CD14-positive monocyte (primary cell): ENCODE measurements at regions not wholly inside any gene's neighbourhood (a gene's known extent, or its start where the extent isn't known, plus 50 kb on each side); places are given as distances from the start of the nearest gene placed in this dataset.

Source experiments
- DNase-seq, 3 donors: peaks; one replicate each; pipeline ENCODE4 v3.0.0-alpha.2; 2011 to 2022
- H2AFZ ChIP-seq: 2 replicates; pipeline ENCODE4 v1.6.0; 2012; ENCODE audit warnings: mild to moderate bottlenecking, low read depth, low read length, inconsistent platforms; ENCODE audit not compliant: insufficient read depth, poor library complexity, severe bottlenecking
- H3K27ac ChIP-seq, 2 donors: 1 replicate in 1 of 2; 2 replicates in 1 of 2; pipeline ENCODE4 v1.5.1; 2012 to 2013; ENCODE audit warnings: low read length in 2 of 2, control low read depth in 1 of 2, inconsistent platforms in 1 of 2, low read depth in 1 of 2, mild to moderate bottlenecking in 1 of 2
- H3K27me3 ChIP-seq, 2 donors: one replicate each; pipeline versions ENCODE4 v1.6.0 to v1.6.1; 2011 to 2013; ENCODE audit warnings: low read length in 2 of 2; ENCODE audit not compliant: control insufficient read depth in 2 of 2, insufficient read depth in 2 of 2
- H3K36me3 ChIP-seq, 2 donors: replicated peaks in 1 of 2; 1 replicate in 1 of 2; 2 replicates in 1 of 2; pipeline versions ENCODE4 v1.5.1 to v1.6.1; 2012 to 2013; ENCODE audit warnings: low read length in 2 of 2, control low read depth in 1 of 2, inconsistent platforms in 1 of 2, mild to moderate bottlenecking in 1 of 2; ENCODE audit not compliant: insufficient read depth in 2 of 2, control insufficient read depth in 1 of 2
- H3K4me1 ChIP-seq, 2 donors: 1 replicate in 1 of 2; 2 replicates in 1 of 2; pipeline versions ENCODE4 v1.5.1 to v1.6.1; 2012 to 2013; ENCODE audit warnings: low read length in 2 of 2, control low read depth in 1 of 2, inconsistent platforms in 1 of 2, mild to moderate bottlenecking in 1 of 2, moderate library complexity in 1 of 2; ENCODE audit not compliant: insufficient read depth in 2 of 2, control insufficient read depth in 1 of 2
- H3K4me2 ChIP-seq: replicated peaks from 2 replicates; pipeline ENCODE3; 2012; ENCODE audit warnings: low read length, moderate library complexity, mild to moderate bottlenecking; ENCODE audit not compliant: poor library complexity, severe bottlenecking; ENCODE audit errors: extremely low read depth
- H3K4me3 ChIP-seq, 3 experiments: fragments of 200-600 bp in 1 of 3; sonication (generic) in 1 of 3; replicated peaks in 1 of 3; 1 replicate in 2 of 3; 2 replicates in 1 of 3; pipeline ENCODE4 v1.5.1; 2011 to 2013; ENCODE audit warnings: low read length in 3 of 3, mild to moderate bottlenecking in 3 of 3, control low read depth in 2 of 3, low read depth in 2 of 3, inconsistent platforms in 1 of 3, moderate library complexity in 1 of 3
- H3K79me2 ChIP-seq: 2 replicates; pipeline ENCODE4 v1.6.0; 2012; ENCODE audit warnings: mild to moderate bottlenecking, control low read depth, inconsistent platforms, low read length, moderate library complexity; ENCODE audit not compliant: insufficient read depth
- H3K9ac ChIP-seq: 2 replicates; pipeline ENCODE4 v1.6.0; 2017; ENCODE audit warnings: low read length, mild to moderate bottlenecking; ENCODE audit not compliant: insufficient read depth, poor library complexity, severe bottlenecking
- H3K9me3 ChIP-seq, 2 donors: replicated peaks in 1 of 2; 1 replicate in 1 of 2; 2 replicates in 1 of 2; pipeline versions ENCODE4 v1.5.1 to v1.6.1; 2012 to 2013; ENCODE audit warnings: low read length in 2 of 2, control low read depth in 1 of 2; ENCODE audit not compliant: control insufficient read depth in 1 of 2, insufficient read depth in 1 of 2
- H4K20me1 ChIP-seq: 2 replicates; pipeline ENCODE4 v1.6.0; 2012; ENCODE audit warnings: mild to moderate bottlenecking, low read length, control low read depth, moderate library complexity; ENCODE audit not compliant: insufficient read depth
- H3K27ac Mint-ChIP-seq, 7 donors: one replicate each; pipeline ENCODE4 v1.8.0; 2020; ENCODE audit warnings: mild to moderate bottlenecking in 7 of 7, mixed read lengths in 7 of 7, moderate library complexity in 6 of 7, inconsistent platforms in 2 of 7
- H3K27me3 Mint-ChIP-seq, 3 donors: one replicate each; pipeline ENCODE4 v1.8.0; 2021 to 2022; ENCODE audit warnings: low read depth in 3 of 3, mild to moderate bottlenecking in 3 of 3, mixed read lengths in 3 of 3, moderate library complexity in 3 of 3, inconsistent platforms in 1 of 3
- H3K36me3 Mint-ChIP-seq, 2 donors: one replicate each; pipeline ENCODE4 v1.8.0; 2020; ENCODE audit warnings: mixed read lengths in 2 of 2, inconsistent platforms in 1 of 2, mild to moderate bottlenecking in 1 of 2
- H3K4me1 Mint-ChIP-seq: one replicate; pipeline ENCODE4 v1.8.0; 2020; ENCODE audit warnings: mild to moderate bottlenecking, mixed read lengths
- H3K4me3 Mint-ChIP-seq, 2 donors: one replicate each; pipeline ENCODE4 v1.8.0; 2020; ENCODE audit warnings: mild to moderate bottlenecking in 2 of 2, mixed read lengths in 2 of 2, moderate library complexity in 1 of 2
- H3K9me3 Mint-ChIP-seq, 7 donors: one replicate each; pipeline ENCODE4 v1.8.0; 2020 to 2022; ENCODE audit warnings: mixed read lengths in 7 of 7, mild to moderate bottlenecking in 6 of 7, moderate library complexity in 6 of 7, inconsistent platforms in 2 of 7
- WGBS: methylation state at CpG from one replicate; pipeline ENCODE4 v1.1.5; 2013; ENCODE audit warnings: missing lambda C conversion rate; ENCODE audit not compliant: insufficient coverage; 5-methylcytosine and 5-hydroxymethylcytosine counted together
- intact Hi-C, 2 donors: fragments of 100-400 bp; cut with micrococcal nuclease; formaldehyde crosslinking; loops; one replicate each; pipeline versions ENCODE4 v1.15.0 to v1.15.1; 2023
- TF ChIP-seq, protein P1 (sequence below): fragments of 200-600 bp; IDR thresholded peaks from one replicate; pipeline ENCODE4 v1.8.0; 2022; ENCODE audit warnings: antibody characterized with exemption, mild to moderate bottlenecking

DNA sequence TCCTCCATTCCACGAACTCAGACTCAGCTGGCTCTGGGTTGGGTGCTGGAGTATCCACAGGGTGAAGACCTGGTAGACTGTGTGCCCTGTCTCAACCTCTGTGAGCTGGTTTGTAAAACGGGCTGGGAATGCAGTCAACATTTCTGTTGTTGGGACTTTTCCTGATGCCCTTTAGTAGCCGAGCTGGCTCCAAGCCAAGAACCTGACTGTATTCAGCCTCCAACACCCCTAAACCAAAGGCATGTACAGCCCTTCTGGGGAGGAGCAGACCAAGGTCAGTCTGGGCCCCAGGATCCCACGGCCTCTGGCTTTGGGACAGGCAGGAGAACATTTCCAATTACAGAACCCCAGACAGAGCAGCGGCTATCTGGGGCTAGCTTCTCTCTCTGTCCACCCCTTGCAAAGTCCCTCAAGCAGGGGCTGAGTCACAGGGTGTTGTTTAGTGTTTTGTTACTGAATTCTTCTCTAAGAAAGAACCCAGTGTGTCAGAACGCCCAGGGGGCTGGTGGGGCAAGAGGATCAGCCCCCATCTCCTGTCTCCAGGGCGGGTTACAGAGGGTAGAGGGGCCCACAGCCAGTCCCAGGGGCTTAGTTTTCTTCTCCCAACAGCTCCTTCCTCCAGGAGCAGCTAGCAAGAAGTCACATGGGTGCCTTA, 56.8 kb upstream of the SLC6A6 start:
- H3K27me3 ChIP-seq: no peaks in the 10 kb centered on the region
- no peaks in the 10 kb centered on the region for H3K36me3 ChIP-seq
- H3K4me3 ChIP-seq: no peak overlapping the region
- no peak overlapping the region for H3K4me2 ChIP-seq
- 86% methylated on average over 5 of the region's 7 CpGs for WGBS
- no peaks in the 10 kb centered on the region for H3K4me1 ChIP-seq
- H3K27ac ChIP-seq: no peak overlapping the region
- no peak overlapping the region for H3K9ac ChIP-seq
- no peaks in the 10 kb centered on the region for H3K36me3 Mint-ChIP-seq
- peaks cover 0 to 8% (median 2%) of the 10 kb centered on the region in 3 donors for H3K27me3 Mint-ChIP-seq
- TF ChIP-seq, protein P1, sequence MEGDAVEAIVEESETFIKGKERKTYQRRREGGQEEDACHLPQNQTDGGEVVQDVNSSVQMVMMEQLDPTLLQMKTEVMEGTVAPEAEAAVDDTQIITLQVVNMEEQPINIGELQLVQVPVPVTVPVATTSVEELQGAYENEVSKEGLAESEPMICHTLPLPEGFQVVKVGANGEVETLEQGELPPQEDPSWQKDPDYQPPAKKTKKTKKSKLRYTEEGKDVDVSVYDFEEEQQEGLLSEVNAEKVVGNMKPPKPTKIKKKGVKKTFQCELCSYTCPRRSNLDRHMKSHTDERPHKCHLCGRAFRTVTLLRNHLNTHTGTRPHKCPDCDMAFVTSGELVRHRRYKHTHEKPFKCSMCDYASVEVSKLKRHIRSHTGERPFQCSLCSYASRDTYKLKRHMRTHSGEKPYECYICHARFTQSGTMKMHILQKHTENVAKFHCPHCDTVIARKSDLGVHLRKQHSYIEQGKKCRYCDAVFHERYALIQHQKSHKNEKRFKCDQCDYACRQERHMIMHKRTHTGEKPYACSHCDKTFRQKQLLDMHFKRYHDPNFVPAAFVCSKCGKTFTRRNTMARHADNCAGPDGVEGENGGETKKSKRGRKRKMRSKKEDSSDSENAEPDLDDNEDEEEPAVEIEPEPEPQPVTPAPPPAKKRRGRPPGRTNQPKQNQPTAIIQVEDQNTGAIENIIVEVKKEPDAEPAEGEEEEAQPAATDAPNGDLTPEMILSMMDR: no peak
- intact Hi-C loops: no loop called here
- no peaks in the 10 kb centered on the region for H3K4me1 Mint-ChIP-seq
- H4K20me1 ChIP-seq: no peaks in the 10 kb centered on the region
- H3K4me3 Mint-ChIP-seq: no peak overlapping the region
- H3K9me3 Mint-ChIP-seq: peaks cover 0 to 2% (median 0%) of the 10 kb centered on the region in 7 donors
- DNase-seq: no peak
- H2AFZ ChIP-seq: no peak overlapping the region
- H3K9me3 ChIP-seq: no peaks in the 10 kb centered on the region
- H3K79me2 ChIP-seq: no peaks in the 10 kb centered on the region
- no peak overlapping the region for H3K27ac Mint-ChIP-seq

DNA sequence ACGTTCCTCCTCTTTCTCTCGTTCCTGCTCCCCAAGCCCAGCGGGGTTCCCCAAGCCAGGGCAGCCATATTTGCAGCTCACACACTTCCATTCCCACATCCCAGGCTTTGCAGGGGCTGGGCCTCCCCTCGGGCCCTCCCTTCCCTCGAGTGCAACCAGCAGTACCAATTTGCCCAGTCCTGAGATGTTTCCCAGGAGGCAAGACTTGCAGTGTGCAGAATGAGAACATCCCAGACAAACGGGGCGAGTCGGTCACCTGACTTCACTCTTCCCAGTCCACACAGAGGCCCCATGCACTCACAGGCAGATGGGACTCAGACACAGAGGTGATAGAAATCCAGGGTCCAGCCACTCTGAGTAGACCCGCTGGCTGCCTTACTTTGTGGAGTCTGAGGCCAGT, 56.2 kb upstream of the SLC6A6 start:
- H3K4me1 ChIP-seq: no peaks in the 10 kb centered on the region
- Mint-ChIP-seq H3K4me1 (no peaks in the 10 kb centered on the region), H3K9me3 (peaks cover 0 to 2% (median 0%) of the 10 kb centered on the region in 7 donors), H3K36me3 (no peaks in the 10 kb centered on the region), H3K4me3 (no peak overlapping the region), H3K27me3 (peaks cover 0 to 8% (median 2%) of the 10 kb centered on the region in 3 donors), H3K27ac (no peak overlapping the region)
- H2AFZ ChIP-seq: no peak overlapping the region
- no peaks in the 10 kb centered on the region for H3K79me2 ChIP-seq
- H3K27ac ChIP-seq: no peak overlapping the region
- H3K4me3 ChIP-seq: no peak overlapping the region
- no peaks in the 10 kb centered on the region for H4K20me1 ChIP-seq
- H3K4me2 ChIP-seq: no peak overlapping the region
- no peak overlapping the region for H3K9ac ChIP-seq
- no peaks in the 10 kb centered on the region for H3K9me3 ChIP-seq
- intact Hi-C loops: no loop called here
- DNase-seq: no peak
- TF ChIP-seq, protein P1: no peak
- WGBS: 92% methylated on average over 9 of the region's 9 CpGs
- no peaks in the 10 kb centered on the region for H3K36me3 ChIP-seq
- H3K27me3 ChIP-seq: no peaks in the 10 kb centered on the region
